HG03196 (cell line): ENCODE measurements at regions not wholly inside any gene's neighbourhood (a gene's known extent, or its start where the extent isn't known, plus 50 kb on each side); places are given as distances from the start of the nearest gene placed in this dataset.

Experiments
- ATAC-seq: cut with Tn5 transposase; IDR thresholded peaks from one replicate; pipeline ENCODE4 v1.9.1; 2021; ENCODE audit not compliant: unreplicated experiment

- no peak for ATAC-seq
Measured at GRCh38 chr3:19725000-19725399, 209.0 kb downstream of the EFHB start.

GRCh38 chr3:19717736-19718135, 216.3 kb downstream of the EFHB start:
- ATAC-seq = no peak

- no peak for ATAC-seq
Measured at GRCh38 chr3:19711160-19711782, 222.7 kb downstream of the EFHB start.

GRCh38 chr3:19702416-19703078, 231.5 kb downstream of the EFHB start:
- no peak for ATAC-seq

GRCh38 chr3:19688767-19689166, 245.2 kb downstream of the EFHB start:
- ATAC-seq = no peak

- no peak for ATAC-seq
Measured at GRCh38 chr3:19668163-19668562, 265.9 kb downstream of the EFHB start.

- ATAC-seq = no peak
Measured at GRCh38 chr3:19662486-19662885, 271.5 kb downstream of the EFHB start.

- ATAC-seq = no peak
Measured at GRCh38 chr3:19652336-19652735, 281.7 kb downstream of the EFHB start.

GRCh38 chr3:19645093-19645492, 288.9 kb downstream of the EFHB start:
- ATAC-seq = peak; percentile 57

- ATAC-seq = no peak
Measured at GRCh38 chr3:19644405-19644804, 289.6 kb downstream of the EFHB start.

- no peak for ATAC-seq
Measured at GRCh38 chr3:19641408-19641807, 292.6 kb downstream of the EFHB start.

GRCh38 chr3:19632099-19633074, 301.6 kb downstream of the EFHB start:
- no peak for ATAC-seq

- ATAC-seq = peak; percentile 79
Measured at GRCh38 chr3:19598870-19599269, 335.1 kb downstream of the EFHB start.

- no peak for ATAC-seq
Measured at GRCh38 chr3:19596408-19596807, 337.6 kb downstream of the EFHB start.

GRCh38 chr3:19595884-19596283, 338.1 kb downstream of the EFHB start:
- ATAC-seq = no peak
